ENCODE measurements at regions not wholly inside any gene's neighbourhood (a gene's known extent, or its start where the extent isn't known, plus 50 kb on each side); places are given as distances from the start of the nearest gene placed in this dataset.
"Not testable (repeated sequence)": the region's sequence is repeated elsewhere in the genome, so short reads cannot be mapped to it uniquely, and the experiment has no call there.

- DNase-seq (ENCODE audit: low read depth), result no peak
- TF ChIP-seq, protein P1, sequence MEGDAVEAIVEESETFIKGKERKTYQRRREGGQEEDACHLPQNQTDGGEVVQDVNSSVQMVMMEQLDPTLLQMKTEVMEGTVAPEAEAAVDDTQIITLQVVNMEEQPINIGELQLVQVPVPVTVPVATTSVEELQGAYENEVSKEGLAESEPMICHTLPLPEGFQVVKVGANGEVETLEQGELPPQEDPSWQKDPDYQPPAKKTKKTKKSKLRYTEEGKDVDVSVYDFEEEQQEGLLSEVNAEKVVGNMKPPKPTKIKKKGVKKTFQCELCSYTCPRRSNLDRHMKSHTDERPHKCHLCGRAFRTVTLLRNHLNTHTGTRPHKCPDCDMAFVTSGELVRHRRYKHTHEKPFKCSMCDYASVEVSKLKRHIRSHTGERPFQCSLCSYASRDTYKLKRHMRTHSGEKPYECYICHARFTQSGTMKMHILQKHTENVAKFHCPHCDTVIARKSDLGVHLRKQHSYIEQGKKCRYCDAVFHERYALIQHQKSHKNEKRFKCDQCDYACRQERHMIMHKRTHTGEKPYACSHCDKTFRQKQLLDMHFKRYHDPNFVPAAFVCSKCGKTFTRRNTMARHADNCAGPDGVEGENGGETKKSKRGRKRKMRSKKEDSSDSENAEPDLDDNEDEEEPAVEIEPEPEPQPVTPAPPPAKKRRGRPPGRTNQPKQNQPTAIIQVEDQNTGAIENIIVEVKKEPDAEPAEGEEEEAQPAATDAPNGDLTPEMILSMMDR (IDR thresholded peaks at IDR 0.05; ENCODE audit: insufficient read depth, low read depth, low read length), result no peak
- ChIA-PET CTCF (no interaction called here), POLR2A (no interaction called here)
- no peaks in the 10 kb centered on the region for H3K36me3 ChIP-seq (ENCODE audit: control insufficient read depth, insufficient read depth, low read length)
- H3K4me3 ChIP-seq (ENCODE audit: low read depth, low read length), result no peak overlapping the region
- no peaks in the 10 kb centered on the region for H3K27me3 ChIP-seq (ENCODE audit: control insufficient read depth, insufficient read depth, low read length)
Observed at GRCh38 chr16:59840169-59840568, 1106.1 kb upstream of the GOT2 start.

GRCh38 chr16:59826767-59827166 is 1092.7 kb upstream of the GOT2 start:
- ChIA-PET CTCF (no interaction called here), POLR2A (no interaction called here)
- no peaks in the 10 kb centered on the region for H3K27me3 ChIP-seq (ENCODE audit: control insufficient read depth, insufficient read depth, low read length)

GRCh38 chr16:59809488-59809887 is 1075.4 kb upstream of the GOT2 start:
- H3K27me3 ChIP-seq (ENCODE audit: control insufficient read depth, insufficient read depth, low read length); POLR2A ChIA-PET; H3K4me3 ChIP-seq (ENCODE audit: low read depth, low read length); H3K36me3 ChIP-seq (ENCODE audit: control insufficient read depth, insufficient read depth, low read length); DNase-seq (ENCODE audit: low read depth): not testable (repeated sequence)
- CTCF ChIA-PET, result interaction anchor here (1.7 kb wide), 1 partner anchor 10 kb away, joined by 3 read pairs; no protein-coding TSS in a partner anchor

More at GRCh38 chr16:59826767-59827166, 1092.7 kb upstream of the GOT2 start:
- TF ChIP-seq, protein P1 (IDR thresholded peaks at IDR 0.05; ENCODE audit: insufficient read depth, low read depth, low read length), result no peak
- no peak for DNase-seq (ENCODE audit: low read depth)
- no peaks in the 10 kb centered on the region for H3K36me3 ChIP-seq (ENCODE audit: control insufficient read depth, insufficient read depth, low read length)
- H3K4me3 ChIP-seq (ENCODE audit: low read depth, low read length), result no peak overlapping the region

GRCh38 chr16:59783191-59783590 is 1049.1 kb upstream of the GOT2 start:
- Histone ChIP-seq H3K27me3 (ENCODE audit: control insufficient read depth, insufficient read depth, low read length) (no peaks in the 10 kb centered on the region), H3K36me3 (ENCODE audit: control insufficient read depth, insufficient read depth, low read length) (no peaks in the 10 kb centered on the region), H3K4me3 (ENCODE audit: low read depth, low read length) (no peak overlapping the region)
- ChIA-PET CTCF (no interaction called here), POLR2A (no interaction called here)
- DNase-seq (ENCODE audit: low read depth), result peak; percentile 34
- TF ChIP-seq, protein P1 (IDR thresholded peaks at IDR 0.05; ENCODE audit: insufficient read depth, low read depth, low read length), result no peak

- DNase-seq (ENCODE audit: low read depth), result no peak
- Histone ChIP-seq H3K36me3 (ENCODE audit: control insufficient read depth, insufficient read depth, low read length) (no peaks in the 10 kb centered on the region), H3K4me3 (ENCODE audit: low read depth, low read length) (no peak overlapping the region), H3K27me3 (ENCODE audit: control insufficient read depth, insufficient read depth, low read length) (no peaks in the 10 kb centered on the region)
- TF ChIP-seq, protein P1 (IDR thresholded peaks at IDR 0.05; ENCODE audit: insufficient read depth, low read depth, low read length), result no peak
- CTCF ChIA-PET, result no interaction called here
- POLR2A ChIA-PET, result no interaction called here
Observed at GRCh38 chr16:59773330-59773729, 1039.2 kb upstream of the GOT2 start.

- TF ChIP-seq, protein P1 (IDR thresholded peaks at IDR 0.05; ENCODE audit: insufficient read depth, low read depth, low read length), result no peak
- Histone ChIP-seq H3K27me3 (ENCODE audit: control insufficient read depth, insufficient read depth, low read length) (no peaks in the 10 kb centered on the region), H3K4me3 (ENCODE audit: low read depth, low read length) (no peak overlapping the region), H3K36me3 (ENCODE audit: control insufficient read depth, insufficient read depth, low read length) (no peaks in the 10 kb centered on the region)
- DNase-seq (ENCODE audit: low read depth), result no peak
- ChIA-PET CTCF (no interaction called here), POLR2A (no interaction called here)
Observed at GRCh38 chr16:59759296-59759695, 1025.2 kb upstream of the GOT2 start.

All from BJ (cell line).